ENCODE measurements at regions not wholly inside any gene's neighbourhood (a gene's known extent, or its start where the extent isn't known, plus 50 kb on each side); places are given as distances from the start of the nearest gene placed in this dataset.

- TF ChIP-seq CTCF (IDR thresholded peaks at IDR 0.05): no peak
- TF ChIP-seq POLR2A (IDR thresholded peaks at IDR 0.05): no peak
Observed at GRCh38 chr2:220347626-220348025, 720.2 kb downstream of the SLC4A3 start.

Data from thyroid gland (tissue), 4 donors.